ENCODE measurements at regions not wholly inside any gene's neighbourhood (a gene's known extent, or its start where the extent isn't known, plus 50 kb on each side); places are given as distances from the start of the nearest gene placed in this dataset.

- no peak for DNase-seq
These were observed 84.0 kb upstream of the SLCO3A1 start for GRCh38 chr15:91769476-91769875.

DNA sequence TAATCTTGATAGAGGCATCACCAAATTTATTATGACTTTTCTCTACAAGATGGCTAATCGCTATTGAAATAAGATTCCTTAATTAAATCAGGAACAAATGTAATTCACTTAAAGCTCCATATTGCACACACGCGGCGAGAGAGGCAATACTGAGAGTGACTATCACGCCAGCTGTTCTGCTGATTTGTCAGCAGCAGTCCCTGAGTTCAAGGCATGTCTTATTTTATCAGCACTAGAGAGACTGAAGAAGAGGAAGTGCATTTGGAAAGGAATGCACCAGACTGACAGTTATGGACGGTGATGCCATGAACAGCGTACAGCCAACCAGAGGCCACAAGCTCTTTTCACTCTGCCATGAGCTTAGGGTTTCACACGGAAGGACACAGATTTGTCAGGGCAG, 83.6 kb upstream of the SLCO3A1 start:
- DNase-seq = no peak

DNA sequence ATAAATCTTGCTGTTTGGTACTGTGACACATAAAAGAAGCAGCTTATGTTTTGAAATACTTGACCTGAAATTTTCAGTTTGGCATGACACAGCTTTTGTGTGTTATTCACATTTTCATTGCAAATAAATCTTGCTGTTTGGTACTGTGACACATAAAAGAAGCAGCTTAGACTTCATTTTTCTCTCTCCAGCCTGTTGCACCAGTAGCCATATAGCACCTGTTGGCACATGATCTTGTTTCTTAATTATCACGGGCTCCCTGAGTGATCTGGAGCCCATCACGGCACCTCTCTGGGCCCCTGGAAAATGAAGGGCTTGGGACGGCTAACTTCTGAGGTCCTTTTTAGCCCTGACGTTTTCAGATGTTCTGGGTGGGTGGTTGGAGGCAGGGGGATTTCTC, 77.4 kb upstream of the SLCO3A1 start:
- DNase-seq = no peak

DNA sequence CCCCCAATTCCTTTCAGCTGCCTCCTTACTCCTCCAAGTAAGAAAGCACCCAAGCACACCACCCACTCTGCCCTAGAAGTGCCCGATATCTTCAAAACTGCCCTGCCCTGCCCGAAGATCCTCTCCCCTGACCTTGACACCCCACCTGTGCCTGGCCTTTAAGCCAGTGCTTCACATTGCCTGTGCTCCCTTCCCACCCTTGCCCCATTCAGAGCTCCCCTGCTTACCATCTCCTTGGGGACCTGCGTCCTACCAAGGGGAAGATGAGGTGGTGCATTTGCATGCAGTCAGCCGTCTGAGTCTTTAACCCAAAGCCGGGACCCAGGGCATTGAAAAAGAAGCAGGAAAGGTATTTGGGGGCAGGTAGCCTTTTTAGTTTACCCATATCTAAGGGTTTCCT, 73.5 kb upstream of the SLCO3A1 start:
- DNase-seq = no peak

- DNase-seq = no peak
These were observed 73.1 kb upstream of the SLCO3A1 start for GRCh38 chr15:91780387-91780786.

GRCh38 chr15:91782221-91782620, 71.3 kb upstream of the SLCO3A1 start:
- no peak for DNase-seq

DNA sequence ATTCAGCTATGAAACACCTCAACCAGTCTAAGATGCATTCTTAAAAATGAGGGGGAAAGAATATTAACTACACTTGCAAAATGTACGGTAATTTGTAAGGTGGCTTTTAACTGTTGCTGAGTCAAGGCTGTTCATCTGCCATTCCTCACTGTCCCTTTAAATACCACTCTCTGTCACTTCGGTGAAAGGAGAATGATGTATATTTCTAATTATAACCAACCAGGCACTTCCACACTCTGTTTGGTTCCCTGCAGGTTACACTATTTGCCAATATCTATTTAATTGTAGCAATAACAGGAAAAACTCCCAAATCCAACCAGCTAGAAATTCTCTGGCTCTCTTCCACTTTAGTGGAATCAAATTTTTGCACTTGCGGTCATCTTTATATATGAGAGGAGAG, 70.5 kb upstream of the SLCO3A1 start:
- DNase-seq = no peak

DNA sequence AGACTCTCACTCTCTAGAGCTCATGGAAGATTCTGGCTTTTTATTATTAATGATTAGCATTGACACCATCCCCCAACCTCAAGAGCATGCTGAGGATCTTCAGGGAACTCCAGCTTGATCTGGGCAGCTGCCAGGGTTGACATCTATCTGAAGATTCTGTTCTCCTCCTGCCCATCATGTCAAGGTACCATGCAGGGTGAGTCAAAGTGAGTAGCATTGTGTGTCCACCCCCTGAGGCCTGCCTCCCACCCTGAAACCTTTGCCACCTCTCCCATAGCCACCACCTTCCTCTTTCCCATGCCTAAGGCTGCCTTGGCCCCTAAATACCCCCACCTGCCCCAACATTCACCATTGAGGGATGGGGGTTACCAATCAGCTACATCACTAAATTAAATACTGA, 70.1 kb upstream of the SLCO3A1 start:
- DNase-seq = no peak

DNA sequence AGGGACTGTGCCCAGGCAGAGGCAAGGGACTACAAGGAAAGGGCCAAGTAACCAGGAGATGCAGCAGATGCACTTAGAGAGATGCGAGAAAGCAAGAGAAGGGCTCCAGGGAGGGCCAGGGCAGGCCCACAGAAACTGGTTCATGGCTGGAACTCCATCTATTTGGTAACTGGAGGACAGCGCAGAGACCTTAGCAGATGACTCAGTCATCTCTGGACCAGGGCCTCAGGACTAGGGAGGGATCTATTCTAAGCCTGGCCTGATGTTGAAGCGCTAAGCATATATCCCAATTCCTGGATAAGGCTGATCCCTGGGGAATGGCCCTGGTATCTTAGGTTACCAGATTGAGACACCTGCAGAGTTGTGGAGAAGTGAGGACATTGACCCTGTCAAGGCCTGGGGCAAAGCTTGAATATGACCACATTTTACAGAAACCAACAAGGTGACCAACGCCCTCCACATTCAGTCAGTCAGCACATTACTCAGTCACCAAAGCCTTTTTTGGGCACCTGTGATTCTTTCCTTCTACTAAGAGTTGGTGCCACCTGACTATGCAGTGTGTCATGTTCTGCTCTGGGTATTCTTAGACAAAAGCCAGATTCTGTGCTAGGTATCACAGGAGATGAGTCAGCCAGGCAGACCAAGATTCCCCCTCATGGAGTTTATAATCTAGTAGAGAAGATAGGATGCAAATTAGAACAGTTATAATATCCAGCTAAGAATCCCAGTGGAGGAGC, 68.4 kb upstream of the SLCO3A1 start:
- DNase-seq = no peak

DNA sequence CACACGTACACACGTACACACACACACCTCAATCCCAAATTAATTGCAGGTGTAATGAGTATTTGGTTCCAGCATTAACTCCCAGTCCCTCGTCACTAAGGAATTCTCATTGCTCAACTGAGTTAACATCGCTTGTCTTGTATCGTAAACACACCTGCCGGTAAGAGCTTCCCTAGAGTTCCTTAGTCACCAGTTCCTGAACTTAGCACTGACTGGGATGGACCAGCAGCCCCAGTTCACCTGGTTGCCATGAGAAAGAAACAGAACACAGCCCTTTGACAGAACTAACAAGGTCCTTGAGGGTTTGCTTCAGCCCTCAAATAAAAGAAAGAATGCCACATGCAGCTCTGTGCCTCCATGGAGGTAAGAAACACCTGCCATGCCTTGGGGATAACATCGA, 66.3 kb upstream of the SLCO3A1 start:
- DNase-seq = no peak

GRCh38 chr15:91789136-91789535, 64.4 kb upstream of the SLCO3A1 start:
- DNase-seq = no peak

DNA sequence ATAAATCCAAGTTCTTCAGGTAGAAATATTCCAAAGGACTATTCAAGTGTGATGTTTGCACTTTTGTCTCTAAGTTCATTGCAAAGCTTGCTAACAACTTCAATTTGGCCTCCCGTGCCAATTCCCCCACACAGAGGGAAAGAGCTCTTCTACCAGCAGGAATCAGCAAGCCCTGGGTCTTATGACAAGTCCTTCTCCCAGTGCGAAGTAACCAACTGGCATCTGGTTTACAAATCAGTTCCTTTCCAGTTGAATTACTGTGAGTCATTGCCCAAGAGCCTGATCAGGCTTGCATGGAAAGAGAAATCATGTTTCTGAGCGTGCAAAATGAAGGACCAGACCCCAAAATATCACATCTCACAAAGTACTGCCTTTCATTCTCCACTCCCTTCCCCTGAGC, 62.7 kb upstream of the SLCO3A1 start:
- DNase-seq = no peak

DNA sequence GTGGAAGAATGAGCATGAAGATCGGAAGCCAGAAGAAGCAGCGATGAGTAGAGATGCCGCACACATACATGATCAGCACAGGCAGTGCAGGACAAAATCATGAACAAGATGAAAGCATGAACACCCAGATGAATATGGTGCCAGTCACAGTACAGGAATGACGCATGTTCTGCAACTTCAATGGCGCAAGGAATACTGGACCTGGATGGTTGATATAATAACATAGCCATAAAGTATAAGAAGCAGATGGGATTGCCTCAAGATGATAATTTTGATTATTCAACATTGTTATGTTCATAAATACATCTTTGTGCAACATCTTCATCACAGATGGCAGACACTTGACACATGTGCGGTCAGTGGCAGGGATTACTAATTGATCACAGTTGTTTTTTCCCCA, 59.7 kb upstream of the SLCO3A1 start:
- DNase-seq = no peak

DNA sequence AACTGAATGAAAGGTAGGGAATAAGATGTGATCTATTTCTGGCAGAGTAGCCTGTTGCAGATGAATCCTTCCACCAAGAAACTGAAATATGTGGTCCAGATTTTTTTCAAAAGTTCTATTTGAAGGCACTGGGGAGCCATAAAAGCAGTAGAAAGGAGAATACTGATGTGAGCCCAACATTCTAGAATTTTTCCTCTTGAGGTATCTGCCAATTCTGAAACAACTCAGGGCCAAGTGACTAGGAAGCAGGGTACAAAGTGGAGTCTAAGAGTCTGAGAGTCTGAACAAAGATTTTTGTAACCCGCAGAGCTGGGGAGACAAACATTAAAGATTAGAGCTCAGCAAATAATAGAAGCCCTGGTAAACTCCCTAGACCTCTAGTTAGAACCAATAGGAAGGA, 58.3 kb upstream of the SLCO3A1 start:
- no peak for DNase-seq

- no peak for DNase-seq
These were observed 51.5 kb upstream of the SLCO3A1 start for GRCh38 chr15:91801836-91802534.

DNA sequence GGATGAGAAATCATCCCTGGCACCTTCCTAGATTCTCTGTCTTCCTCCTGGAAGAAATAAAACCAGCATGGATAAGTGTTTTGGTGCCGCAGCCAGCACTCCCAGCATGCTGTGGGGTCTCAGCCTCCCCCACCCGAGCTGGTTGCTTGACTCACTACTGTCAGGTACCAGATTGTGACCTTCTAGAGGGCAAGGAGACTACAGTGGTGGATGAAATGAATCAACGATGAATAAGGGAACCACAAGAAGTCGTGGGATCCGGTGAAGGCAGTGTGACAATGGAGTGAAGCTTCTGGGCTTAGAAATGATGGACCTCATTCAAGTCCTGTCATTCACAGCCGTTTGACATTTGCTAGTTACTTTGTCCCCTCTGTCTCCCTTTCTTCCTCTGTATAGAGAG, 50.2 kb upstream of the SLCO3A1 start:
- DNase-seq = no peak
